Peyer's patch (tissue), 4 donors: ENCODE measurements at regions not wholly inside any gene's neighbourhood (a gene's known extent, or its start where the extent isn't known, plus 50 kb on each side); places are given as distances from the start of the nearest gene placed in this dataset.

Experiments
- CTCF ChIP-seq, 6 experiments: fragments of 450-650 bp in 4 of 6; fragments of 200-600 bp in 2 of 6; sonication (generic) in 1 of 6; IDR thresholded peaks; one replicate each; pipeline ENCODE4 v1.5.1; 2017 to 2019; ENCODE audit warnings: antibody characterized with exemption in 6 of 6, mild to moderate bottlenecking in 3 of 6, moderate library complexity in 1 of 6
- POLR2A ChIP-seq, 2 donors: fragments of 450-650 bp; IDR thresholded peaks; one replicate each; pipeline ENCODE4 v1.5.1; 2017; ENCODE audit warnings: antibody characterized with exemption in 2 of 2, mild to moderate bottlenecking in 2 of 2, moderate library complexity in 2 of 2

DNA sequence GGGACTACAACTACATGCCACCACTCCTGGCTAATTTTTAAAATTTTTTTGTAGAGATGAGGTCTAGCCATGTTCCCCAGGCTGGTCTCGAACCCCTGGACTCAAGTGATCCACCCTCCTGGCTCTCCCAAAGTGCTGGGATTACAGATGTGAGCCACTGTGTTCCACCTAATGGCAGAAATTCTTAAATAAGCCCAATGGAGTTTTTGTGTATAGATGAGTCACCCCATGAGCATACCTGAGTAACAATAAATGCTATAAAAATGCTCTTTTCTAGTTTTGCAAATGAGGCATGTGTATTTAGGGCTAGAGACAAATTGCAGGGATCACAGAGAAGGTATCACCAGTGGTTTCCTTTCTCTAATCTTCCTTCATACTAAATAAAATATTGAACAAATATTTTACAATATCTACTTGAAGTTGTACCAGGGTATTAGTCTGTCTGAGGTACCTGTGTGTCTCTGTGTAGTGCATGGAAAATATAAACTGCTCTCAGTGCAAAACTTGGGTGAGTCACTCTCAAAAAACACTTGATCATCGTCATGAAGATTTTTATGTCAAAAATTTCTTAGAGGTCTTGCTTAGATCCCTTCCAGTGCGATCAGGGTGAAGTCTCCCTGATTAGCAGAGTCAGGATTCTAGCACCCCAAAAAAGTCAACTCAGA, 337.1 kb upstream of the MMADHC start:
- no peak for TF ChIP-seq POLR2A (IDR thresholded peaks at IDR 0.05)
- no peak for TF ChIP-seq CTCF (IDR thresholded peaks at IDR 0.05)
